Right ventricle myocardium inferior (tissue), 1 donor: ENCODE measurements at regions not wholly inside any gene's neighbourhood (a gene's known extent, or its start where the extent isn't known, plus 50 kb on each side); places are given as distances from the start of the nearest gene placed in this dataset.

Experiments
- ATAC-seq: fragments of 200-7000 bp; cut with Tn5 transposase; one replicate; pipeline ENCODE4 v1.9.1; 2020; ENCODE audit warnings: mild to moderate bottlenecking, moderate library complexity
- DNase-seq: peaks from one replicate; pipeline ENCODE4 v3.0.0; 2021; ENCODE audit errors: missing footprints
- intact Hi-C: fragments of 100-400 bp; cut with DNase I; formaldehyde crosslinking; loops from one replicate; pipeline ENCODE4 v1.11.0; 2022
- donor health status: DM: no; HTN: yes; CAD: no; lungs with severe emphysema.

- no peak for ATAC-seq
Measured at GRCh38 chr7:142311876-142312275, 54.0 kb upstream of the PRSS58 start.

GRCh38 chr7:142308918-142309317, 51.1 kb upstream of the PRSS58 start:
- ATAC-seq (no peak), DNase-seq (no peak)
- intact Hi-C loops = loop anchor here (1.0 kb wide), 1 partner anchor 35 kb away; no protein-coding TSS in a partner anchor

More at GRCh38 chr7:142311876-142312275, 54.0 kb upstream of the PRSS58 start:
- DNase-seq = no peak
- intact Hi-C loops = no loop called here

GRCh38 chr7:142308326-142308725, 50.5 kb upstream of the PRSS58 start:
- intact Hi-C loops = loop anchor here (1.0 kb wide), 1 partner anchor 36 kb away; no protein-coding TSS in a partner anchor
- DNase-seq (no peak), ATAC-seq (no peak)
